PC-3 (cell line): ENCODE measurements at regions not wholly inside any gene's neighbourhood (a gene's known extent, or its start where the extent isn't known, plus 50 kb on each side); places are given as distances from the start of the nearest gene placed in this dataset.

ENCODE experiments used
- ATAC-seq: fragments of 200-7000 bp; cut with Tn5 transposase; 2 replicates; pipeline ENCODE4 v1.9.1; 2020; ENCODE audit warnings: mild to moderate bottlenecking, moderate library complexity
- BruUV-seq: library from RNA; stranded (reverse); fragments of 400-500 nt; replicated peaks from 2 replicates; lab custom pipeline; 2021; lab: Mats Ljungman, UMichigan
- CTCF ChIA-PET: fragments of 300-600 bp; sonication (Branson Sonifier 250); formaldehyde crosslinking; loops from one replicate; lab custom pipeline; 2022; ENCODE audit warnings: antibody characterized with exemption; lab: Charles Lee
- POLR2A ChIA-PET: fragments of 300-600 bp; sonication (Branson Sonifier 250); formaldehyde crosslinking; loops from one replicate; lab custom pipeline; 2022; ENCODE audit warnings: antibody characterized with exemption; ENCODE audit not compliant: unreplicated experiment; lab: Charles Lee
- DNase-seq: peaks from one replicate; pipeline ENCODE4 v3.0.0-alpha.2; 2015
- H2AFZ ChIP-seq: fragments of 300-600 bp; sonication (generic); 2 replicates; pipeline ENCODE4 v1.6.0; 2016; ENCODE audit warnings: antibody characterized with exemption, low read length
- H3F3A ChIP-seq: fragments of 300-600 bp; sonication (generic); one replicate; pipeline ENCODE4 v1.6.0; 2017; ENCODE audit warnings: antibody characterized with exemption, low read length, control low read depth, mild to moderate bottlenecking; ENCODE audit not compliant: unreplicated experiment
- H3K27ac ChIP-seq: fragments of 300-600 bp; sonication (generic); 2 replicates; pipeline ENCODE4 v1.5.1; 2016; ENCODE audit warnings: mild to moderate bottlenecking, low read length
- H3K27me3 ChIP-seq: fragments of 300-600 bp; sonication (generic); 2 replicates; pipeline ENCODE4 v1.6.1; 2016; ENCODE audit warnings: low read length, mixed read lengths
- H3K36me3 ChIP-seq: fragments of 300-600 bp; sonication (generic); 2 replicates; pipeline ENCODE4 v1.6.1; 2016; ENCODE audit warnings: low read depth, mixed run types, low read length, mixed read lengths
- H3K4me1 ChIP-seq: fragments of 300-600 bp; sonication (generic); 2 replicates; pipeline ENCODE4 v1.5.1; 2016; ENCODE audit warnings: low read length; ENCODE audit not compliant: insufficient read depth
- H3K4me2 ChIP-seq: fragments of 300-600 bp; sonication (generic); 2 replicates; pipeline ENCODE4 v1.6.0; 2016; ENCODE audit warnings: low read length
- H3K4me3 ChIP-seq: fragments of 300-600 bp; sonication (generic); 2 replicates; pipeline ENCODE4 v1.5.1; 2016; ENCODE audit warnings: mild to moderate bottlenecking, low read length, mixed read lengths
- H3K79me2 ChIP-seq: fragments of 300-600 bp; sonication (generic); 2 replicates; pipeline ENCODE4 v1.6.1; 2017; ENCODE audit warnings: low read length, mixed read lengths
- H3K9ac ChIP-seq: fragments of 300-600 bp; sonication (generic); 2 replicates; pipeline ENCODE4 v1.6.0; 2016; ENCODE audit warnings: mild to moderate bottlenecking, low read length
- H3K9me2 ChIP-seq: fragments of 300-600 bp; sonication (generic); replicated peaks from 2 replicates; pipeline ENCODE4 v1.6.1; 2016; ENCODE audit warnings: mixed run types, low read length, mixed read lengths
- H3K9me3 ChIP-seq: fragments of 300-600 bp; sonication (generic); 2 replicates; pipeline ENCODE4 v1.6.1; 2016; ENCODE audit warnings: low read length, mixed read lengths
- H4K20me1 ChIP-seq: fragments of 300-600 bp; sonication (generic); 2 replicates; pipeline ENCODE4 v1.6.1; 2016; ENCODE audit warnings: low read length, mixed read lengths
- CTCF ChIP-seq: fragments of 300-600 bp; sonication (generic); conservative IDR thresholded peaks from 2 replicates; pipeline ENCODE4 v1.5.1; 2017; ENCODE audit warnings: antibody characterized with exemption, low read depth, mild to moderate bottlenecking, low read length
- EZH2 ChIP-seq: fragments of 300-600 bp; sonication (generic); IDR thresholded peaks from one replicate; pipeline ENCODE4 v1.6.1; 2017; ENCODE audit warnings: antibody characterized with exemption, mild to moderate bottlenecking, low read length; ENCODE audit not compliant: unreplicated experiment
- EZH2phosphoT487 ChIP-seq: fragments of 300-600 bp; sonication (generic); IDR thresholded peaks from 2 replicates; pipeline ENCODE4 v1.6.1; 2018; ENCODE audit warnings: mild to moderate bottlenecking, antibody characterized with exemption, low read length, borderline replicate concordance
- intact Hi-C: fragments of 100-400 bp; cut with micrococcal nuclease; formaldehyde crosslinking; loops from 2 replicates; pipeline ENCODE4 v1.9.0; 2023

GRCh38 chr16:8469102-8469778, 121.1 kb downstream of the TMEM114 start:
- Histone ChIP-seq H3K36me3 (no peaks in the 10 kb centered on the region), H2AFZ (no peak overlapping the region), H3K27ac (no peak overlapping the region), H3K4me1 (no peaks in the 10 kb centered on the region), H3K9ac (no peak overlapping the region), H3F3A (no peaks in the 10 kb centered on the region), H3K9me2 (no peaks in the 10 kb centered on the region), H4K20me1 (no peaks in the 10 kb centered on the region), H3K9me3 (no peaks in the 10 kb centered on the region), H3K79me2 (no peaks in the 10 kb centered on the region), H3K4me2 (no peak overlapping the region), H3K4me3 (no peak overlapping the region), H3K27me3 (no peaks in the 10 kb centered on the region)
- ChIA-PET POLR2A (no interaction called here), CTCF (no interaction called here)
- no TSS peak for BruUV-seq
- intact Hi-C loops, result no loop called here
- ATAC-seq, result no peak
- TF ChIP-seq CTCF, result no peak
- no peak for TF ChIP-seq EZH2phosphoT487
- TF ChIP-seq EZH2, result no peak
- DNase-seq, result no peak

GRCh38 chr16:8464979-8465378, 125.3 kb downstream of the TMEM114 start:
- H3K36me3 ChIP-seq, result no peaks in the 10 kb centered on the region
- no peaks in the 10 kb centered on the region for H3K9me2 ChIP-seq
- H2AFZ ChIP-seq, result no peak overlapping the region
- BruUV-seq, result no TSS peak
- H3K9ac ChIP-seq, result no peak overlapping the region
- H3K4me1 ChIP-seq, result no peaks in the 10 kb centered on the region
- H3K4me2 ChIP-seq, result no peak overlapping the region
- POLR2A ChIA-PET, result no interaction called here
- no peaks in the 10 kb centered on the region for H3K79me2 ChIP-seq
- TF ChIP-seq EZH2phosphoT487 (no peak), CTCF (no peak), EZH2 (no peak)
- no peak overlapping the region for H3K27ac ChIP-seq
- no peak overlapping the region for H3K4me3 ChIP-seq
- no peaks in the 10 kb centered on the region for H3F3A ChIP-seq
- H4K20me1 ChIP-seq, result no peaks in the 10 kb centered on the region
- H3K27me3 ChIP-seq, result no peaks in the 10 kb centered on the region
- ATAC-seq (no peak), DNase-seq (no peak)
- CTCF ChIA-PET, result no interaction called here
- H3K9me3 ChIP-seq, result no peaks in the 10 kb centered on the region
- intact Hi-C loops, result no loop called here

- POLR2A ChIA-PET, result no interaction called here
- TF ChIP-seq EZH2phosphoT487 (no peak), CTCF (no peak), EZH2 (no peak)
- Histone ChIP-seq H3F3A (no peaks in the 10 kb centered on the region), H3K4me3 (no peak overlapping the region), H2AFZ (no peak overlapping the region), H4K20me1 (no peaks in the 10 kb centered on the region), H3K4me2 (no peak overlapping the region), H3K27me3 (no peaks in the 10 kb centered on the region), H3K79me2 (no peaks in the 10 kb centered on the region), H3K9me3 (no peaks in the 10 kb centered on the region), H3K36me3 (no peaks in the 10 kb centered on the region), H3K9me2 (no peaks in the 10 kb centered on the region), H3K9ac (no peak overlapping the region), H3K27ac (no peak overlapping the region), H3K4me1 (no peaks in the 10 kb centered on the region)
- DNase-seq (no peak), ATAC-seq (no peak)
- intact Hi-C loops, result no loop called here
- BruUV-seq, result no TSS peak
- CTCF ChIA-PET, result no interaction called here
Observed at GRCh38 chr16:8459085-8459733, 131.1 kb downstream of the TMEM114 start.
